ENCODE measurements at regions not wholly inside any gene's neighbourhood (a gene's known extent, or its start where the extent isn't known, plus 50 kb on each side); places are given as distances from the start of the nearest gene placed in this dataset.
A peak's percentile ranks its signal among the peaks of the same experiment; 100 is the strongest.

- in situ Hi-C loops (cut with HindIII; ENCODE audit: low sequenced_read_pairs), result no loop called here
- DNase-seq (ENCODE audit: low spot score), result peak; percentile 99
Observed at GRCh38 chr12:90253674-90254181, 545.1 kb upstream of the ATP2B1 start.

- in situ Hi-C loops (cut with HindIII; ENCODE audit: low sequenced_read_pairs), result no loop called here
- DNase-seq (ENCODE audit: low spot score), result no peak
Observed at GRCh38 chr12:90253136-90253535, 544.5 kb upstream of the ATP2B1 start.

- peak; percentile 75 for DNase-seq (ENCODE audit: low spot score)
- in situ Hi-C loops (cut with HindIII; ENCODE audit: low sequenced_read_pairs), result no loop called here
Observed at GRCh38 chr12:90250766-90251165, 542.1 kb upstream of the ATP2B1 start.

- in situ Hi-C loops (cut with HindIII; ENCODE audit: low sequenced_read_pairs), result no loop called here
- DNase-seq (ENCODE audit: low spot score), result peak; percentile 20
Observed at GRCh38 chr12:90250042-90250441, 541.4 kb upstream of the ATP2B1 start.

GRCh38 chr12:90246688-90247087, 538.0 kb upstream of the ATP2B1 start:
- in situ Hi-C loops (cut with HindIII; ENCODE audit: low sequenced_read_pairs), result no loop called here

GRCh38 chr12:90245391-90245790, 536.8 kb upstream of the ATP2B1 start:
- DNase-seq (ENCODE audit: low spot score), result no peak
- in situ Hi-C loops (cut with HindIII; ENCODE audit: low sequenced_read_pairs), result no loop called here

More at GRCh38 chr12:90246688-90247087, 538.0 kb upstream of the ATP2B1 start:
- no peak for DNase-seq (ENCODE audit: low spot score)

GRCh38 chr12:90244232-90244631, 535.6 kb upstream of the ATP2B1 start:
- in situ Hi-C loops (cut with HindIII; ENCODE audit: low sequenced_read_pairs), result no loop called here
- no peak for DNase-seq (ENCODE audit: low spot score)

GRCh38 chr12:90243211-90243610, 534.6 kb upstream of the ATP2B1 start:
- no peak for DNase-seq (ENCODE audit: low spot score)
- in situ Hi-C loops (cut with HindIII; ENCODE audit: low sequenced_read_pairs), result no loop called here

GRCh38 chr12:90239732-90240260, 531.2 kb upstream of the ATP2B1 start:
- in situ Hi-C loops (cut with HindIII; ENCODE audit: low sequenced_read_pairs), result no loop called here
- no peak for DNase-seq (ENCODE audit: low spot score)

- in situ Hi-C loops (cut with HindIII; ENCODE audit: low sequenced_read_pairs), result no loop called here
- no peak for DNase-seq (ENCODE audit: low spot score)
Observed at GRCh38 chr12:90238663-90239271, 530.1 kb upstream of the ATP2B1 start.

GRCh38 chr12:90237841-90238240, 529.2 kb upstream of the ATP2B1 start:
- in situ Hi-C loops (cut with HindIII; ENCODE audit: low sequenced_read_pairs), result no loop called here
- DNase-seq (ENCODE audit: low spot score), result no peak

- in situ Hi-C loops (cut with HindIII; ENCODE audit: low sequenced_read_pairs), result no loop called here
- DNase-seq (ENCODE audit: low spot score), result no peak
Observed at GRCh38 chr12:90235642-90236041, 527.0 kb upstream of the ATP2B1 start.

- in situ Hi-C loops (cut with HindIII; ENCODE audit: low sequenced_read_pairs), result no loop called here
- no peak for DNase-seq (ENCODE audit: low spot score)
Observed at GRCh38 chr12:90234472-90234871, 525.8 kb upstream of the ATP2B1 start.

GRCh38 chr12:90233168-90234100, 524.8 kb upstream of the ATP2B1 start:
- DNase-seq (ENCODE audit: low spot score), result no peak
- in situ Hi-C loops (cut with HindIII; ENCODE audit: low sequenced_read_pairs), result no loop called here

- in situ Hi-C loops (cut with HindIII; ENCODE audit: low sequenced_read_pairs), result no loop called here
- no peak for DNase-seq (ENCODE audit: low spot score)
Observed at GRCh38 chr12:90229407-90230170, 521.0 kb upstream of the ATP2B1 start.

- in situ Hi-C loops (cut with HindIII; ENCODE audit: low sequenced_read_pairs), result no loop called here
- DNase-seq (ENCODE audit: low spot score), result no peak
Observed at GRCh38 chr12:90226211-90226610, 517.6 kb upstream of the ATP2B1 start.

GRCh38 chr12:90216815-90217214, 508.2 kb upstream of the ATP2B1 start:
- in situ Hi-C loops (cut with HindIII; ENCODE audit: low sequenced_read_pairs), result no loop called here
- DNase-seq (ENCODE audit: low spot score), result no peak

- no peak for DNase-seq (ENCODE audit: low spot score)
- in situ Hi-C loops (cut with HindIII; ENCODE audit: low sequenced_read_pairs), result no loop called here
Observed at GRCh38 chr12:90216020-90216552, 507.4 kb upstream of the ATP2B1 start.

GRCh38 chr12:90211017-90211416, 502.4 kb upstream of the ATP2B1 start:
- no peak for DNase-seq (ENCODE audit: low spot score)
- in situ Hi-C loops (cut with HindIII; ENCODE audit: low sequenced_read_pairs), result no loop called here
